Testis (tissue), 2 donors: ENCODE measurements at regions not wholly inside any gene's neighbourhood (a gene's known extent, or its start where the extent isn't known, plus 50 kb on each side); places are given as distances from the start of the nearest gene placed in this dataset.

Experiments used
- POLR2A ChIP-seq: fragments of 450-650 bp; IDR thresholded peaks from one replicate; pipeline ENCODE4 v1.6.1; 2017; ENCODE audit warnings: antibody characterized with exemption, mild to moderate bottlenecking, moderate library complexity
- TF ChIP-seq, protein P1 (sequence below), 3 experiments: fragments of 450-650 bp in 2 of 3; fragments of 200-600 bp in 1 of 3; sonication (generic) in 1 of 3; IDR thresholded peaks; one replicate each; pipeline ENCODE4 v1.5.1; 2016 to 2019; ENCODE audit warnings: antibody characterized with exemption in 3 of 3, mild to moderate bottlenecking in 2 of 3, moderate library complexity in 1 of 3

DNA sequence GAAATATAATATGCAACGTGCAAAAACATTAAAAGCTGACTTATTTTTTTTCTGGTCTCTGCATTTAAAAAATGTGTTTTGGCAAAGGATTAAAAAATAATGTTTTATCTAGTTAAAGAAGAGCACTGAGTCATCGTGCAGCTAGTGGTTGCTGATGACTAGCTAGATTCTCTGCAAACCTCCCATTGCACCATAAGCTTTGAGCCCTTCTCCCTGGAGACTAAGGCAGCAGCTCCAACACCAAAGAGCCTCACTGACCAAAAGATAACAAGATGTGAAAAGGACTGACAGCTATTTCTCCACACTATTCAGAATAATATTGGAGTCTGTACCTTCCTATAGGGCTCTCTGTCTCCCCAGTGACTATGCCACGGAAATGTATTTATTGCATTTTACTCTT, 424.3 kb downstream of the SLITRK2 start:
- TF ChIP-seq, protein P1, sequence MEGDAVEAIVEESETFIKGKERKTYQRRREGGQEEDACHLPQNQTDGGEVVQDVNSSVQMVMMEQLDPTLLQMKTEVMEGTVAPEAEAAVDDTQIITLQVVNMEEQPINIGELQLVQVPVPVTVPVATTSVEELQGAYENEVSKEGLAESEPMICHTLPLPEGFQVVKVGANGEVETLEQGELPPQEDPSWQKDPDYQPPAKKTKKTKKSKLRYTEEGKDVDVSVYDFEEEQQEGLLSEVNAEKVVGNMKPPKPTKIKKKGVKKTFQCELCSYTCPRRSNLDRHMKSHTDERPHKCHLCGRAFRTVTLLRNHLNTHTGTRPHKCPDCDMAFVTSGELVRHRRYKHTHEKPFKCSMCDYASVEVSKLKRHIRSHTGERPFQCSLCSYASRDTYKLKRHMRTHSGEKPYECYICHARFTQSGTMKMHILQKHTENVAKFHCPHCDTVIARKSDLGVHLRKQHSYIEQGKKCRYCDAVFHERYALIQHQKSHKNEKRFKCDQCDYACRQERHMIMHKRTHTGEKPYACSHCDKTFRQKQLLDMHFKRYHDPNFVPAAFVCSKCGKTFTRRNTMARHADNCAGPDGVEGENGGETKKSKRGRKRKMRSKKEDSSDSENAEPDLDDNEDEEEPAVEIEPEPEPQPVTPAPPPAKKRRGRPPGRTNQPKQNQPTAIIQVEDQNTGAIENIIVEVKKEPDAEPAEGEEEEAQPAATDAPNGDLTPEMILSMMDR (IDR thresholded peaks at IDR 0.05): no peak
- no peak for TF ChIP-seq POLR2A
